GM18498 (cell line): ENCODE measurements at regions not wholly inside any gene's neighbourhood (a gene's known extent, or its start where the extent isn't known, plus 50 kb on each side); places are given as distances from the start of the nearest gene placed in this dataset.

ENCODE experiments used
- ATAC-seq: cut with Tn5 transposase; IDR thresholded peaks from one replicate; pipeline ENCODE4 v1.9.1; 2021; ENCODE audit warnings: mild to moderate bottlenecking, moderate library complexity; ENCODE audit not compliant: unreplicated experiment

DNA sequence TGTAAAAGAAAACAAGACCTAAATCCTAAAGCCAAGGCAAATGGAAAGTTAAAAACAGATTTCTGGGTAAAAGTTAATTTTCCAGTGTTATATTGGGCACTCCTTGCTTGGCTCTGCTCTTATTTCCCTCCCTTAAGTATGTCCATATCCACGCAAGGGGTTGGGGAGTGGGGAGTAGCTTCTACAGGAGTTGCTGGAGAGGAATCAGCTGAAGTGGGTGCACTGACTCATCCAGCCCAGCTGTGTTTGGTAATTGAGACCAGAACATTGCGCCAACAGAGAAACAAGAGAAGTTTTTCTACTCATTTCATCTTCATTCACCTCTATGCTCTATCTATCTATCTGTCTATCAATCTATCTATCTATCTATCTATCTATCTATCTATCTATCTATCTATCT lies 298.4 kb upstream of the PDGFD start:
- ATAC-seq = no peak

DNA sequence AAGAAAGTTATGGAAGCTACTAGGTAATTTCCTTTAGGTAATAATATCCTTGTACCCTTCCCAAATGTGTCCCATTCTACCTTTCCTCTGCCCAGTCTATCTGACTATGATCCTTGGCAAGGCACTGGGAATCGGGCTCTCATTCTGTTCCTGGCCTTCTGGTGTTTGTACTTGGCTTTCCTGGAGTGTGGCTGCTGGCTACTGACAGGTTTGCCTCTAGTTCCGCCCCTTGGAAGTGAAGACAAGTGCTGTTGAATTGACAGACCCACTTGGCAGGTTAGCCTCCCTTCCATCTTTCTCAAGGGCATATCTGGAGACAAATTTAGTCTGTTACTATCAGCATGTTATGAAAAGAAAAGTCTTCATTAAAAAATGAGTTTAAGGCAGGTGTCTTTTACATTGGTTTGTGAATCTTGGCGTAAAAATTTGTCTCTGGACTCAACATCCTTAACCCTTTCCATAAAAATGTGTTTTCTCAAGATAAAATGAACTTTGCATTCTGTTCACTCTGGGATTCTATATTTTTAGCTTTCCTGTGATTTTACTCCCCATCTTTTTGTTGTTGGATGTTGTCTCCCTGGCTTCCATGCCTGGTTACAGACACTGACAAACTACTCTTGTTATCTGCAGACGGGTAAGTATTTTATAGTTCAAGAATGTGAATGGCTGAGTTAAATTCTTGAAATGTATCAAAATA lies 287.4 kb upstream of the PDGFD start:
- no peak for ATAC-seq

DNA sequence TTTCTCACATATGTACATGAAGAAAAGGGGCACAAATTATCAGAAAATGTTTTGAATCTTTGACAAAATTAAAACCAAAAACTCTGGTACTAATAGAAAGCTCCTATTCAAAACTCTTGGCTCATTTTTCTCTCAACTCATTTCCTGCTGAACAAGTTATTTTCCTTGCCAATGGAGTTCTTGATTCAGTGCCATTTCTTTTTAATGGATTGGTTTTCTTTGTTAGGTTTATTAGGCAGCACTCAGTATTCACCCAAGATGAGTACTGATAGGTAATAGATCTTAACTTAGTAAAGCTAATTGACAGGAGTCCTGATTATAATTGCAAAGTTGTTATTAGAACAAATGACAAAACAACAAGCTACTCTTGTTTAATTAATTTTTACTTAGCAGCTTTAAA lies 279.4 kb upstream of the PDGFD start:
- no peak for ATAC-seq

DNA sequence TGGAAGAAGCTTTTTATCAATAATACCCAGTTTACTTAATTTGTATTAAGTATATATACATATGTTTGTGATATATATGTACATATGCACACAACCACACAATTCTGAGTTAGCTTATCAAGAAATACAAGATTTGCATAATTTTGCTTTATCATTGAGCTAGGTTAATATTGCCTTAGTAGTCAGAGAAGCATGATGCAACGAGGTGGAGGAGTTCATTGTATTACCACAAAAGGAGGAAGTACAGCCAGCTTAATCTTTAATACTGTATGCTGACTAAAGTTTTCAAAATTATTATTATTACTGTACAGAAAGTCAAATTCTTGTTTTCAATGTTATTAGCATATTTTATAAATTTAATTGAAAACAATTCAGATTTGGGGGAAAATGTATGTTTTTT lies 278.4 kb upstream of the PDGFD start:
- ATAC-seq = no peak

DNA sequence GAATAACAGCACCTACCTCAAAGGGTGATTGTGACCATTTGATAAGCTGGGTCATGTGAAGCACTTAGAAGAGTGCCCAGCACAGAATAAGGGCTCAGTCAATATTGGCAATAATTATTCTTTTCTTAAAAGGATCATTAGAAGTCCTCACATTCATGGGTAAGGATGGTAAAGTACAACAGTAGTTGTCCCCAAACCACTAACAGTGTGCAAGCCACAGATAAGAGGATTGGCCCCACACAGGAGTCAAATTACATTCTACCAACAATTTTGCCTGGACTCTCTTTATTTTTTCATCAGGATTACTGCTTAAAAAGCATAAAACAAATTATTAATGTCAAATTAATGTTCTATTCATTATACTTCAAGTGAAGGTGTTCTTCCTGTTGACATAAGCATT lies 271.5 kb upstream of the PDGFD start:
- no peak for ATAC-seq

DNA sequence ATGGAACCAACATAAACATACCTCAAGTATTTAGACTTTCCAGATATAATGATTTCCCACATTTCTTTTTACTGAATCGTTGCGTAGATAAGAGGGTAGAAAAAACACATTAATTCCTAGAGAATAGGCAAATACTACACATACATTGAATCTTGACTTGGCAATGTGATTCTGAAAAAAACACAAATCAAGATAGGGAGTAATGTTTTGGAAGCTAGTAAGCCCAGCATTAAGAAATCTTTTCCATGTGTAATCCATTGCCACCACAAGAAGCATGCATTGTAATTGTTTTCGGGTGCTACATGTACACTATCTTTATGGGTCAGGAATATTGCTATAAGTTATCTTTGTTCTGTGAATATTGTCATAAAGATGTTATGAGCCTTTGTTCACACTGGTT lies 269.8 kb upstream of the PDGFD start:
- no peak for ATAC-seq

DNA sequence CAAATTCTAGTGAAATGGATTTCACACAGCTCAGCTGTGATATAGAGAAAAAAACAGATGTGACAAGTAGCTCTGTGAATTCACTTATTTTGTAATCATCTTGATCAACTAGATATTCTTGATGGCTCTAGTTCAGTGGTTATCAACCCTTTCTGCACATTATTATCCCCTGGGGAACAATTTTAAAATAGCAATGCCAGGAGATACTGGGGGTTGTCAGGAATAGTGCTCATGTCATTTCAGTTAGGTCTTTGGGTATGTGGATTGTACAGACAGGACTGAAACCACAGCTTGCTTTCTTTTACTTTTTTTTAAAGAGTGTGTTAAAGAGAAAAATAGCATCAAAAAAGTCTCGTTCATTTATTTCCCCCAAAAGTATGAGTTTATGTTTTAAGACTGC lies 269.0 kb upstream of the PDGFD start:
- ATAC-seq = no peak

DNA sequence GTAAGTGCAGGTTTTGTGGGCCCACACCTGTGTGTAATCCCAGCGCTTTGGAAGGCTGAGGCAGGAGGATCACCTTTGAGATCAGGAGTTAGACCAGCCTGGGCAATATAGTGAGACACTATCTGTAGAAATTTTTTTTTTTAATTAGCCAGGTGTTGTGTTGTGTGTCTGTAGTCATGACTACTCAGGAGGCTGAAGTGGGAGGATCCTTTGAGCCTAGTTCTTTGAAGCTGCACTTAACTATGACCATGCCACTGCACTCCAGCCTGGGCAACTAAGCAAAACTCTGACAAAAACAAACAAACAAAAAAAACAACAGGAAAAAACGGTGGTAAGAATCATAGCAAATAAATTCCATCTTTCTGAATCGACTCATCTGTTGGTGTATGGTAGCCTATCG lies 268.6 kb upstream of the PDGFD start:
- no peak for ATAC-seq

DNA sequence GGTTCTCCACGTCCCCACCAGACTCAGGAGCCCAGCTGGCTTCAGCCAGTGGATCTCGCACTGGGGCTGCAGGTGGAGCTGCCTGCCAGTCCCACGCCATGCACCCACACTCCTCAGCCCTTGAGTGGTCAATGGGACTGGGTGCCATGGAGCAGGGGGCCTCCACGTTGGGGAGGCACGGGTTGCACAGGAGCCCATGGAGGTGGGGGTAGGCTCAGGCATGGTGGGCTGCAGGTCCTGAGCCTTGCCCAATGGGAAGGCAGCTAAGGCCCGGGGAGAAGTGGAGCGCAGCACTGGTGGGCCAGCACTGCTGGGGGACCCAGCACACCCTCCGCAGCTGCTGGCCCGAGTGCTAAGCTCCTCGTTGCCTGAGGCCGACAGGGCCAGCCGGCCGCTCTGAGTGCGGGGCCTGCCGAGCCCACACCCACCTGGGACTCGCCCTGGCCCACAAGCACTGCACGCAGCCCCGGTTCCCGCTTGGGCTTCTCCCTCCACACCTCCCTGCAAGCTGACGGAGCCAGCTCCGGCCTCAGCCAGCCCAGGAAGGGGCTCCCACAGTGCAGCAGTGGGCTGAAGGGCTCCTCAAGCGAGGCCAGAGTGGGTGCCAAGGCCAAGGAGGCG lies 258.5 kb upstream of the PDGFD start:
- ATAC-seq = no peak

DNA sequence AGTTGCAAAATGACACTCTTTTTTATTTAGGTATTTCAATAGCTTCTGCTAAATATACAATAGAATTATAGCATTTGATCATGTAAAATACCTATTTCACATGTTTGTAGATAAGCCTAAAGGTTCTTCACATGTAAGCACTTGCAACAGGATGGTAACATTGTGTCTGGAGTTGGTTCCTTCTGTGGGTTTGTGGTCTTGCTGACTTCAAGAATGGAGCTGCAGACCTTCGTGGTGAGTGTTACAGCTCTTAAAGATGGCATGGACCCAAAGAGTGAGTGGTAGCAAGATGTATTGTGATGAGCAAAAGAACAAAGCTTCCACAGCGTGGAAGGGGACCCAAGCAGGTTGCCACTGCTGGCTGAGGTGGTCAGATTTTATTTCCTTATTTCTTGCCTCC lies 246.4 kb upstream of the PDGFD start:
- no peak for ATAC-seq

DNA sequence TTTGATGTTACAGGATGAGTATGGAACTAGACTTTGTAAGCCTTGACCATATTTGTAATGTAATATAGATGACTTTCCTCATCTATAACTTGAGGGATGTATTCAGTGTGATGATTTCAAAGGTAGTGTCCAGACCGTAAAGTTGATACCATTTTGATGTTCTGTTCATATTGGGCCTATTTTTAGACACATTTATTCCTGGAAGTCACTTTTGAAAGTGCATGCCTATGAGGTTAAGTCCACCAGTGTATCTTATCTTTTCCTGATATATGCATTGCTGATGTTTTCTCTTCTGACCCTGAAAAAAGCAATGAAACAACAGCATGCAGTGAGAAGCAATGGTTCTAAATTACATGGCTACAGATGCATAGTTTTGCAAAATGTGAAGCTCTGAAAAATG lies 244.7 kb upstream of the PDGFD start:
- ATAC-seq = no peak

DNA sequence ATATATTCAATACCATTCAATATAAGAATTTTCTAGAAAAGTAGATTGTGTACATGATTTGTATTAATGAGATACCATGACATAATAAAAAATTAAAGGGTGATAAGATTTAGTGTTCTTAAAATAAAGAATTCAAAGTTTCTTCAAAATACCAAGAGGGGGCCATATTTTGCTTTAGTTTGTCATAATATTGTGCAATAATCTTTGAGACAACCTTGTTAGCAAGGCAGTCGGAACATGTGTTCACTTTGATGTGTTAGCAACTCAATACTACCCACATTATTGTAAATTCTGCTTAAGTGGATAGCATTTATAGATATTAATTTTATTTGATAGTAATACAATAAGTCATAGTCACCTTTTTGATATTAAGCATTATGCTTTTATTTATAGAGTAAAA lies 241.3 kb upstream of the PDGFD start:
- ATAC-seq = no peak

DNA sequence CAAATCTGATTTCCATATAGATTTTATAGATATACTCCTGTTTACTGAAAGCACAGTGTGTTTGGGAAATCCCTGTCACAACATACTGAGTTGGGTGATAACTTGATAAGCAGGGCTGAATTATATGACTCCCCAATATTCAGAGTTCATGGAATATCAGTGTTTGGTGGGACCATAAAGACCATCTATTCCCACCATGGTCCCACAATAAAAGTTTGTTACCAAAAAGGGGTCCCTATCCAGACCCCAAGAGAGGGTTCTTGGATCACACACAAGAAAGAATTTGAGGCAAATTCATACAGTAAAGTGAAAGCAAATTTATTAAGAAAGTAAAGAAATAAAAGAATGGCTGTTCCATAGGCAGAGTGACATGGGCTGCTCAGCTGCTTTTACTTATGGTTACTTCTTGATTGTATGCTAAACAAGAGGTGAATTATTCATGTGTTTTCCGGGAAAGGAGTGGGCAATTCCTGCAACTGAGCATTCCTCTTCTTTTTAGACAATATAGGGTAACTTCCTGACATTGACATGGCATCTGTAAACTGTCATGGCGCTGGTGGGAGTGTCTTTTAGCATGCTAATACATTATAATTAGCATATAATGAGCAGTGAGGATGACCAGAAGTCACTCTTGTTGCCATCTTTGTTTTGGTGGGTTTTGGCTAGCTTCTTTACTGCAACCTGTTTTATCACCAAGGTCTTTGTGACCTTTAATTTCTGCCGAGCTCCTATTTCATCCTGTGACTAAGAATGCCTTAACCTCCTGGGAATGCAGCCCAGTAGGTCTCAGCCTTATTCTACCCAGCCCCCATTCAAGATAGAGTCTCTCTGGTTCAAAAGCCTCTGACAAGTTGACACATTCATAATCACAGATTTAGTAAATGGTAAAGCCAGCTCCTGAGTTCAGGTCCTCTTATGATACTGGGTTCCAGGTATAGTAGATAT lies 240.6 kb upstream of the PDGFD start:
- ATAC-seq = no peak

DNA sequence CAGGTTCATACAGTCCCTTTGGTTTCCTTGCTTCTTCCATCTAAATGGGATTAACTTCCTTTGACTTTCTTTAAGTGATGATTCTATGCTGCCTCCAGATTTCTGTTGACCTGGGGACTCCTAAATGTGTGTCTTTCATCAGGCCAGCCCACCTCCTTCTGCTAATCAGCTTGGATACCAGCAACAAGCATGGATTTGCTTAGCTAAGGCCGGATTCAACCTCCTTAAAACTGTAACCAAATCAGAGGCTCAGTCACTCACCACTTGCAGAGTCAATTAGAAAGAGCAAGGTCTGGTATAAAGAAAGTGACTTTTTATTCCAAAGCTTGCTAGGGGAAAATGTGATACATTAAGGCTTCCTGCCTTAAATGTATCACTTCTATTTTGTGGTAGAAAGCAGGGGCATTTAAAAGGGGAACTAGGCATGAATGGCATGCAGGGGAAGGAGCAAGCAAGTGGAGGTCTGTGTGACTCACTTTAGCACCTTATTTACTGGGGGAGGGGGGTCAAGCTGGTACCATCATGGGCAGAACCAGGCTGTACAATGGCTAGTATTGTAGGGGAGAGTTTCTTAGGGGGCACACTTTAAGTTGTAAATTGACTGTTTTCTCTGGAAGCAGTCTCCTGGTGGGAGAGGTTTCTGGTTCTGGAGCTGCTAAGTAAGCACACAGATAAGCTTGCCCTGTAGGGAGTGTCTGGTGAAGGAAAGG lies 239.0 kb upstream of the PDGFD start:
- no peak for ATAC-seq

DNA sequence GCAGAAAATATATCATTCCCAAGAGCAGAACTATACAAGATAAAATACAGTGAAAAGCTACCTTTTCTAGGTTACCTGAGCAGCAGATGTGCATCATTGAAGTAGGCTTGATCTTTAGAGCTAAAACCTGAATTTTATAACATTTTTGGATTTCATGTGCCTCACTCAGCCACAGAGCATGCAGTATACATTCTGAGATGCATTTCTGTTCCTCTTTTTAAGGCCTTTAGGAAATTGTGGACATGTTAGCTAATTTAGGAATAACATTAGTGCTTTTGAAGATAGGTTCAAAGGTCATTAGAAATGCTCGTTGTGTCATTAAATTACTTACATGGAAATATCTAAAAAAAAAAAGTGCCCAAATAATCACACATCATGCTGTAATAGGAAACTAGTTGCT lies 230.6 kb upstream of the PDGFD start:
- ATAC-seq = no peak

DNA sequence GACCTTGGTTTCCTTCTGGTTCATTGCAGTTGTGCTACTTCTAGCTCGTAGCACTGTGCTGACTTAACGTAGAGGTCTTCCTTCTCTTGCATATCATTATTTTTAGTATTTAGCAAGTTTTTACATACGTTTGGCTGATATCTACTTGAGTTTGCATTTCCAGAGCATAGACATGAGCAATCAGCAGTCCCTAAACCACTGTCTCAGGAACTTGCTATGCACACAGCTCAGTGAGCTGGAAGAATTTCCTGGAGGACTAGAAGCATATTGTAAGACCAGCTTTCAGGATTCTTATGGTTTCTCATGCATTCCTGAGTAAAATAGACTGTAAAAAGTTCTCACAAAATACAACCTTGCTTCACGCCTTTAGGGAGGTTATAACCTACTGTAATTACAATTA lies 226.7 kb upstream of the PDGFD start:
- ATAC-seq = no peak

DNA sequence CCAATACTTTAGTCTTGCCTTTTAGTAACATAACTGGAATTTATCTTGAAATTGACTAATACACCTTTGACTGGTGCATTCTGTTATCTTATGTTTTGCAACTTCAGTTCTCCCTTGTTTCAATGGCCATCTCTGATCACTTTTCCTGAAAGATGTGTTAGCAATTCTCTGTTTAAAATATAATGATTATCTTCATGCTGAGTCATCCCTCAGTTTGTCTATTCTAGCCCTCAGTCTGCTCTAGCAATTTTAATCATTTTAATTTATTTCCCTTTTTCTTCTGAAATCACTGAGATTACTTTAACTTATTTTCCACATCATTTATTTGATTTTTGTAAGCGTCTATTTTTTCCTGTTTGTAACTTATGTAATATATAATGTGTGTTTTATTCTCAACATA lies 221.9 kb upstream of the PDGFD start:
- ATAC-seq = no peak

DNA sequence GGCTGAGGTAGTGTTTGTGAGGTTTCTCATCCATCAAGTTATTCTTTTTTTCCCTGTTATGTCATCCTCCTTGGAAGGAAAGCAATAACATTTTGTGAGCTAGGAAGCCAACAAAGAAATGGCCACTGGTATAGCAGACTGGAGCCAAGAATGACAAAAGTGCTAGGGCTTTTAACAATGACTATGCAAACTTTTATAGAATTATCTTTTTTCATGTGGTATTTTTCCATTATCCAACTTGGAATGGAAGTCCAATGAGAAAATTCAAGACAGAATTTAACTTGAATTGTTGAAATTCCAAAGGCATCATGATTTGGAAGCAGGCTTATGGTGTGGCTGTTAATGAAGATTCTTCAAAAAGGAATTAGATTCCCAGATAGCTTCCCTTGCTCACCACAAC lies 216.4 kb upstream of the PDGFD start:
- no peak for ATAC-seq

DNA sequence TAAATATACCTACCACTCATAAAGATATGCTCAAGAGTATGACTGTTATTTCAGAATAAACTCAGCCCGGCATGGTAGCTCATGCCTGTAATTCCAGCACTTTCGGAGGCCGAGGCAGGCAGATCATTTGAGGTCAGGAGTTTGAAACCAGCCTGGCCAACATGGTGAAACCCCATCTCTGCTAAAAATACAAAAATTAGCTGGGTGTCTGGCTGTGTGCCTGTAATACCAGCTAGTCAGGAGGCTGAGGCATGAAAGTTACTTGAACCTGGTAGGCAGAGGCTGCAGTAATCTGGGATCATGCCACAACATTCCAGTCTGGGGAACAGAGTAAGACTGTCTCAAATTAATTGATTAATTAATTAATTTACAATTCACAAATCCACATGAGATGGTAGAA lies 208.2 kb upstream of the PDGFD start:
- ATAC-seq = no peak

DNA sequence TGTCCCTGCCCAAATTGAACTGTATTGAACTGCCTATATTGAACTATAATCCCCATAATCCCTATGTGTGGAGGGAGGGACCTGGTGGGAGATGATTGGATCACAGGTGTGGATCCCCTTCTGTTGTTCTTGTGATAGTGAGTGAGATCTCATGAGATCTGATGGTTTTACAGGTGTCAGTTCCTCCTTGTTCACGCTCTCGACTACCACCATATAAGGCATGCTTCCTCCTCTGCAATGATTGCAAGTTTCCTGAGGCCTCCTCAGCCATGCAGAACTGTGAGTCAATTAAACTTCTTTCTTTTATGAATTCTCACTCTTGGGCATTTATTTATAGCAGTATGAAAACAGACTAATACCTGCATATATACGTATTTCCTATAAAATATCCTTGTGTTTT lies 206.5 kb upstream of the PDGFD start:
- ATAC-seq = no peak

DNA sequence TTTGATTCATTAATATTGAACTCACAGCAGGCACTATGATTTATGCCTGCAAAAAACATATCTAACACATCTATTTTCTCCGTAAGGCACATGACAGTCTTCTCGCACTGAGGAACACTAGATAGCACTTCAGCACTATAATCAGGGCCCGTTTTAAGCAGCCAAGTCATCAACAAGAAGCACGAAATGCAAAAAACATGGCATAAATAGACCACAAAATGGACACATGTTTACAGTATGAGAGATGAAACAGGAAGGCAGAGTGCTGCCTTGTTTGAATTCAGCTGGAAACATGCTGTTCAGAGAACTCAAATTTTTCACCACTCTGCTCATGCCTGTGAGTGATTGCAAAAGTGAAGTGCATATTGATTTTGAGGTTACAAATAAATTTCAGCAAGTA lies 205.8 kb upstream of the PDGFD start:
- ATAC-seq = no peak
